HepG2 (cell line): ENCODE measurements at regions not wholly inside any gene's neighbourhood (a gene's known extent, or its start where the extent isn't known, plus 50 kb on each side); places are given as distances from the start of the nearest gene placed in this dataset.

Experiments
- ATAC-seq: fragments of 200-7000 bp; cut with Tn5 transposase; 3 replicates; pipeline ENCODE4 v1.9.1; 2020; ENCODE audit warnings: mild to moderate bottlenecking, moderate library complexity
- BruUV-seq: library from RNA; stranded (reverse); fragments of 400-500 nt; replicated peaks from 2 replicates; lab custom pipeline; 2021; lab: Mats Ljungman, UMichigan
- CTCF ChIA-PET: fragments of 300-600 bp; formaldehyde crosslinking; extraction: SDS; loops from one replicate; lab custom pipeline; 2021; ENCODE audit warnings: low total read pairs, inconsistent platforms, low intra/inter-chr PET ratio; lab: Yijun Ruan, JAX
- POLR2A ChIA-PET: fragments of 350-600 bp; sonication (Branson Sonifier 250); formaldehyde crosslinking; loops from one replicate; lab custom pipeline; 2020; ENCODE audit warnings: antibody characterized with exemption, inconsistent platforms; lab: Yijun Ruan, JAX
- DNase-seq: peaks from one replicate; pipeline ENCODE4 v3.0.0-alpha.2; 2015; ENCODE audit warnings: low spot score
- FAIRE-seq: peaks from 3 replicates; lab custom pipeline; 2011; peaks lifted over from hg19 to GRCh38; lab: Jason Lieb, UNC
- H2AFZ ChIP-seq: one replicate; pipeline ENCODE4 v1.6.1; 2011; ENCODE audit warnings: low read length, inconsistent platforms
- H3K27ac ChIP-seq: fragments of 300-600 bp; 3 replicates; pipeline ENCODE4 v1.8.0; 2011; ENCODE audit warnings: mixed run types, mild to moderate bottlenecking, mixed read lengths, low read length, inconsistent platforms; ENCODE audit not compliant: insufficient read depth; ENCODE audit errors: extremely low read length
- H3K27me3 ChIP-seq, 2 experiments: fragments of 200-600 bp in 1 of 2; 2 replicates in 1 of 2; 3 replicates in 1 of 2; pipeline versions ENCODE4 v1.6.0 to v1.8.0; 2011; ENCODE audit warnings: low read length in 2 of 2, mild to moderate bottlenecking in 2 of 2, moderate library complexity in 2 of 2, inconsistent platforms in 1 of 2; ENCODE audit not compliant: insufficient read depth in 2 of 2, control insufficient read depth in 1 of 2
- H3K36me3 ChIP-seq, 2 experiments: fragments of 200-600 bp in 1 of 2; replicated peaks in 1 of 2; 2 replicates in 1 of 2; 3 replicates in 1 of 2; pipeline versions ENCODE4 v1.5.1 to v1.8.0; 2011; ENCODE audit warnings: low read length in 2 of 2, inconsistent platforms in 1 of 2; ENCODE audit not compliant: insufficient read depth in 2 of 2, control insufficient read depth in 1 of 2
- H3K4me1 ChIP-seq: 2 replicates; pipeline ENCODE4 v1.5.1; 2012; ENCODE audit warnings: low read length, inconsistent platforms; ENCODE audit not compliant: insufficient read depth
- H3K4me2 ChIP-seq: 2 replicates; pipeline ENCODE4 v1.6.0; 2011; ENCODE audit warnings: low read depth, low read length, inconsistent platforms
- H3K4me3 ChIP-seq, 3 experiments: fragments of 200-600 bp in 1 of 3; sonication (generic), shearing (Covaris generic) in 1 of 3; replicated peaks in 1 of 3; 2 replicates each; pipeline ENCODE4 v1.5.1; 2011 to 2016; ENCODE audit warnings: low read length in 3 of 3, inconsistent platforms in 2 of 3, low read depth in 2 of 3, mild to moderate bottlenecking in 2 of 3, control low read depth in 1 of 3, mixed read lengths in 1 of 3; ENCODE audit not compliant: insufficient read depth in 1 of 3
- H3K79me2 ChIP-seq: one replicate; pipeline ENCODE4 v1.6.1; 2011; ENCODE audit warnings: low read length, inconsistent platforms; ENCODE audit not compliant: insufficient read depth
- H3K9ac ChIP-seq: 2 replicates; pipeline ENCODE4 v1.6.0; 2011; ENCODE audit warnings: mild to moderate bottlenecking, low read depth, low read length, inconsistent platforms; ENCODE audit not compliant: insufficient read depth
- H3K9me3 ChIP-seq: 2 replicates; pipeline ENCODE4 v1.5.1; 2012; ENCODE audit warnings: mild to moderate bottlenecking, low read length
- H4K20me1 ChIP-seq: 2 replicates; pipeline ENCODE4 v1.6.0; 2011; ENCODE audit warnings: inconsistent platforms, mild to moderate bottlenecking, low read length, moderate library complexity; ENCODE audit not compliant: insufficient read depth
- ATF7 ChIP-seq, 2 experiments: fragments of 450-650 bp in 1 of 2; sonication (generic) in 1 of 2; formaldehyde crosslinking in 1 of 2; IDR thresholded peaks; 2 replicates each; pipeline versions ENCODE4 v1.4.0 to v1.6.1; 2016 to 2020; ENCODE audit warnings: antibody characterized with exemption in 1 of 2, mild to moderate bottlenecking in 1 of 2, missing genetic modification reagents in 1 of 2
- HMG20B ChIP-seq: conservative IDR thresholded peaks from 2 replicates; pipeline ENCODE4 v1.6.1; 2016; ENCODE audit warnings: missing genetic modification reagents, missing compliant biosample characterization
- MLX ChIP-seq: IDR thresholded peaks from 2 replicates; pipeline ENCODE4 v1.6.1; 2016
- NPAS2 ChIP-seq: sonication (generic); formaldehyde crosslinking; IDR thresholded peaks from 2 replicates; pipeline ENCODE4 v1.8.0; 2022; ENCODE audit warnings: mild to moderate bottlenecking, missing genetic modification reagents, borderline replicate concordance
- SAFB2 ChIP-seq: sonication (generic); formaldehyde crosslinking; IDR thresholded peaks from 2 replicates; pipeline ENCODE4 v1.5.1; 2020; ENCODE audit warnings: missing genetic modification reagents, low read depth, mild to moderate bottlenecking, borderline replicate concordance
- TEF ChIP-seq: sonication (generic); formaldehyde crosslinking; IDR thresholded peaks from 2 replicates; pipeline ENCODE4 v1.5.0; 2020; ENCODE audit warnings: missing genetic modification reagents
- THAP11 ChIP-seq: IDR thresholded peaks from 2 replicates; pipeline ENCODE4 v1.6.1; 2016; ENCODE audit warnings: missing biosample characterization, missing genetic modification reagents
- ZMYM4 ChIP-seq: sonication (generic); formaldehyde crosslinking; IDR thresholded peaks from 2 replicates; pipeline ENCODE4 v1.8.1; 2023; ENCODE audit warnings: mild to moderate bottlenecking, missing genetic modification reagents
- ZNF142 ChIP-seq: sonication (generic); formaldehyde crosslinking; IDR thresholded peaks from 2 replicates; pipeline ENCODE4 v1.4.0; 2020; ENCODE audit warnings: missing genetic modification reagents
- ZNF451 ChIP-seq: sonication (generic); formaldehyde crosslinking; IDR thresholded peaks from 2 replicates; pipeline ENCODE4 v1.5.0; 2020; ENCODE audit warnings: mild to moderate bottlenecking, missing genetic modification reagents
- ZNF546 ChIP-seq: sonication (generic); formaldehyde crosslinking; conservative IDR thresholded peaks from 2 replicates; pipeline ENCODE4 v1.8.1; 2023; ENCODE audit warnings: mild to moderate bottlenecking, missing genetic modification reagents
- ZNF670 ChIP-seq: sonication (generic); formaldehyde crosslinking; IDR thresholded peaks from 2 replicates; pipeline ENCODE4 v1.8.0; 2022; ENCODE audit warnings: mild to moderate bottlenecking, missing genetic modification reagents, borderline replicate concordance
- ZNF678 ChIP-seq: sonication (generic); formaldehyde crosslinking; IDR thresholded peaks from 2 replicates; pipeline ENCODE4 v1.4.0; 2020; ENCODE audit warnings: mild to moderate bottlenecking, missing genetic modification reagents
- WGBS: methylation state at CpG from one replicate; pipeline ENCODE4 v1.1.6; 2017; ENCODE audit warnings: low lambda C conversion rate; 5-methylcytosine and 5-hydroxymethylcytosine counted together
- in situ Hi-C: cut with HindIII; loops from 2 replicates; pipeline ENCODE4 v1.10.0; 2017; ENCODE audit warnings: low pct_unique_long_range_greater_than_20kb; ENCODE audit not compliant: extremely low pct_ligation_motif_present
- intact Hi-C: fragments of 100-400 bp; cut with micrococcal nuclease; formaldehyde crosslinking; loops from one replicate; pipeline ENCODE4 v1.10.0; 2022; ENCODE audit not compliant: unreplicated experiment

- no peak for TF ChIP-seq ZNF546
Observed at GRCh38 chr10:78416031-78417011, 382.7 kb downstream of the RPS24 start (continued).

- ATAC-seq (no peak), FAIRE-seq (no peak), DNase-seq (no peak)
- H3K79me2 ChIP-seq: no peaks in the 10 kb centered on the region
- no peak overlapping the region for H3K4me2 ChIP-seq
- no TSS peak for BruUV-seq
- no peak overlapping the region for H3K27ac ChIP-seq
- 20% methylated on average over 11 of the region's 16 CpGs for WGBS
- H3K36me3 ChIP-seq: no peaks in the 10 kb centered on the region
- H2AFZ ChIP-seq: no peak overlapping the region
- in situ Hi-C loops: no loop called here
- ChIA-PET POLR2A (no interaction called here), CTCF (no interaction called here)
- no peaks in the 10 kb centered on the region for H3K4me1 ChIP-seq
- no peaks in the 10 kb centered on the region for H3K9me3 ChIP-seq
- no peak overlapping the region for H3K4me3 ChIP-seq
- intact Hi-C loops: no loop called here
- H3K9ac ChIP-seq: no peak overlapping the region
- H3K27me3 ChIP-seq: peaks cover 5 to 72% of the 10 kb centered on the region in 2 experiments; a peak in 4 of 5 replicates
- H4K20me1 ChIP-seq: no peaks in the 10 kb centered on the region
- no peak for TF ChIP-seq ZNF678 (CRISPR knock-in tag)
- no peak for TF ChIP-seq ZNF451
- no peak for TF ChIP-seq SAFB2 (CRISPR knock-in tag)
- TF ChIP-seq ZNF142 (CRISPR knock-in tag): no peak
- no peak for TF ChIP-seq TEF (CRISPR knock-in tag)
- no peak for TF ChIP-seq ZNF670 (CRISPR knock-in tag)
- no peak for TF ChIP-seq ZMYM4 (CRISPR knock-in tag)
- TF ChIP-seq ATF7 (IDR thresholded peaks at IDR 0.05): no peak
- TF ChIP-seq ATF7 (CRISPR knock-in tag; IDR thresholded peaks at IDR 0.05): no peak
- no peak for TF ChIP-seq HMG20B
- no peak for TF ChIP-seq NPAS2
- no peak for TF ChIP-seq MLX (CRISPR knock-in tag)
- TF ChIP-seq THAP11 (CRISPR knock-in tag): no peak
Observed at GRCh38 chr10:78417425-78418370, 384.0 kb downstream of the RPS24 start.
